OCI-LY7 (cell line): ENCODE measurements at regions not wholly inside any gene's neighbourhood (a gene's known extent, or its start where the extent isn't known, plus 50 kb on each side); places are given as distances from the start of the nearest gene placed in this dataset.

Source experiments
- CTCF ChIP-seq: fragments of 200-600 bp; sonication (generic); conservative IDR thresholded peaks from 2 replicates; pipeline ENCODE4 v1.5.1; 2014; ENCODE audit warnings: mild to moderate bottlenecking, antibody characterized with exemption, low read length, moderate library complexity, mixed read lengths
- EZH2phosphoT487 ChIP-seq: fragments of 200-600 bp; sonication (generic); IDR thresholded peaks from 2 replicates; pipeline ENCODE4 v1.6.1; 2018; ENCODE audit warnings: low read depth, borderline replicate concordance, mild to moderate bottlenecking, mixed run types, antibody characterized with exemption, low read length, moderate library complexity, mixed read lengths

GRCh38 chr13:63190219-63190618, 1774.6 kb upstream of the PCDH20 start:
- TF ChIP-seq CTCF = no peak
- no peak for TF ChIP-seq EZH2phosphoT487
